HCT116 (cell line): ENCODE measurements at regions not wholly inside any gene's neighbourhood (a gene's known extent, or its start where the extent isn't known, plus 50 kb on each side); places are given as distances from the start of the nearest gene placed in this dataset.

Experiments
- ATAC-seq: fragments of 200-7000 bp; cut with Tn5 transposase; 2 replicates; pipeline ENCODE4 v1.9.1; 2020; ENCODE audit warnings: mild to moderate bottlenecking, moderate library complexity
- BruUV-seq: library from RNA; stranded (reverse); fragments of 400-500 nt; replicated peaks from 2 replicates; lab custom pipeline; 2021; lab: Mats Ljungman, UMichigan
- CTCF ChIA-PET: fragments of 300-600 bp; sonication (Branson Sonifier 250); formaldehyde crosslinking; loops from one replicate; lab custom pipeline; 2021; ENCODE audit warnings: antibody characterized with exemption; lab: Charles Lee
- POLR2A ChIA-PET: fragments of 300-600, 350-600 bp; sonication (Branson Sonifier 250); formaldehyde crosslinking; loops from one replicate; lab custom pipeline; 2021; ENCODE audit warnings: antibody characterized with exemption; lab: Charles Lee
- RAD21 ChIA-PET, 2 experiments: fragments of 300-600 bp; sonication (Branson Sonifier 250); formaldehyde crosslinking; loops; one replicate each; lab custom pipeline; 2023; ENCODE audit warnings: low total read pairs in 2 of 2; ENCODE audit not compliant: uncharacterized antibody in 2 of 2, unreplicated experiment in 2 of 2, low non-redundant PET in 1 of 2; lab: Charles Lee
- DNase-seq: peaks from one replicate; pipeline ENCODE4 v3.0.0-alpha.2; 2010; ENCODE audit warnings: low read depth, low spot score
- H2AFZ ChIP-seq: fragments of 200-600 bp; shearing (Covaris generic), sonication (generic); 2 replicates; pipeline ENCODE4 v1.6.1; 2017; ENCODE audit warnings: low read depth, mixed run types, mixed read lengths, antibody characterized with exemption, low read length; ENCODE audit not compliant: poor library complexity, severe bottlenecking
- H3K27ac ChIP-seq: 2 replicates; pipeline ENCODE4 v1.5.1; 2012; ENCODE audit warnings: low read depth, low read length
- H3K27me3 ChIP-seq: fragments of 200-600 bp; sonication (generic); 2 replicates; pipeline ENCODE4 v1.6.1; 2016; ENCODE audit warnings: mixed run types, low read length, mixed read lengths; ENCODE audit not compliant: insufficient read depth
- H3K36me3 ChIP-seq, 2 experiments: fragments of 200-500 bp in 1 of 2; fragments of 200-600 bp in 1 of 2; sonication (Bioruptor generic) in 1 of 2; sonication (generic) in 1 of 2; 2 replicates each; pipeline versions ENCODE4 v1.5.1 to v1.6.1; 2014 to 2016; ENCODE audit warnings: low read length in 2 of 2, inconsistent platforms in 1 of 2, mixed read lengths in 1 of 2, mixed run types in 1 of 2; ENCODE audit not compliant: insufficient read depth in 2 of 2, control insufficient read depth in 1 of 2
- H3K4me1 ChIP-seq, 2 experiments: fragments of 200-600 bp in 1 of 2; sonication (generic) in 1 of 2; 2 replicates each; pipeline versions ENCODE4 v1.5.1 to v1.6.1; 2012 to 2017; ENCODE audit warnings: low read length in 2 of 2, inconsistent platforms in 1 of 2, mild to moderate bottlenecking in 1 of 2, mixed read lengths in 1 of 2, mixed run types in 1 of 2, moderate library complexity in 1 of 2; ENCODE audit not compliant: insufficient read depth in 2 of 2, control insufficient read depth in 1 of 2
- H3K4me2 ChIP-seq: fragments of 200-600 bp; sonication (generic); 2 replicates; pipeline ENCODE4 v1.6.1; 2017; ENCODE audit warnings: mixed run types, low read length, mixed read lengths
- H3K4me3 ChIP-seq, 2 experiments: fragments of 200-600 bp in 1 of 2; sonication (generic) in 1 of 2; replicated peaks in 1 of 2; 2 replicates each; pipeline ENCODE4 v1.5.1; 2011 to 2016; ENCODE audit warnings: low read length in 2 of 2, control low read depth in 1 of 2, low read depth in 1 of 2, mild to moderate bottlenecking in 1 of 2, mixed read lengths in 1 of 2, mixed run types in 1 of 2
- H3K79me2 ChIP-seq: fragments of 200-600 bp; sonication (generic); 2 replicates; pipeline ENCODE4 v1.6.1; 2017; ENCODE audit warnings: mild to moderate bottlenecking, mixed run types, low read length, moderate library complexity, mixed read lengths; ENCODE audit not compliant: insufficient read depth
- H3K9ac ChIP-seq: fragments of 200-600 bp; sonication (generic); 2 replicates; pipeline ENCODE4 v1.6.1; 2016; ENCODE audit warnings: low read length, mixed read lengths
- H3K9me2 ChIP-seq: fragments of 200-600 bp; sonication (generic), shearing (Covaris generic); 2 replicates; pipeline ENCODE4 v1.6.1; 2017; ENCODE audit warnings: mixed run types, mild to moderate bottlenecking, moderate library complexity; ENCODE audit not compliant: insufficient read depth
- H3K9me3 ChIP-seq, 2 experiments: fragments of 200-500 bp in 1 of 2; fragments of 200-600 bp in 1 of 2; sonication (Bioruptor generic) in 1 of 2; sonication (generic) in 1 of 2; 2 replicates each; pipeline ENCODE4 v1.6.1; 2014 to 2017; ENCODE audit warnings: low read length in 2 of 2, mixed read lengths in 2 of 2, inconsistent platforms in 1 of 2, low read depth in 1 of 2, mild to moderate bottlenecking in 1 of 2, mixed run types in 1 of 2, moderate library complexity in 1 of 2; ENCODE audit not compliant: control insufficient read depth in 1 of 2, insufficient read depth in 1 of 2
- H4K20me1 ChIP-seq: fragments of 200-600 bp; sonication (generic), shearing (Covaris generic); 2 replicates; pipeline ENCODE4 v1.6.1; 2017; ENCODE audit warnings: mixed run types, mild to moderate bottlenecking, moderate library complexity; ENCODE audit not compliant: insufficient read depth
- CBX3 ChIP-seq: IDR thresholded peaks from 2 replicates; pipeline ENCODE4 v1.6.1; 2012; ENCODE audit warnings: low read depth
- CEBPB ChIP-seq: IDR thresholded peaks from 2 replicates; pipeline ENCODE4 v1.6.1; 2012; ENCODE audit warnings: low read depth
- ELF1 ChIP-seq: IDR thresholded peaks from 2 replicates; pipeline ENCODE4 v1.6.1; 2012; ENCODE audit warnings: low read depth, borderline replicate concordance
- EZH2 ChIP-seq: fragments of 200-600 bp; sonication (generic); IDR thresholded peaks from 2 replicates; pipeline ENCODE4 v1.6.1; 2017; ENCODE audit warnings: antibody characterized with exemption, mixed run types
- EZH2phosphoT487 ChIP-seq: fragments of 200-600 bp; IDR thresholded peaks from 2 replicates; pipeline ENCODE4 v1.6.1; 2018; ENCODE audit warnings: antibody characterized with exemption, borderline replicate concordance
- JUND ChIP-seq: IDR thresholded peaks from 2 replicates; pipeline ENCODE4 v1.6.1; 2012
- POLR2A ChIP-seq: IDR thresholded peaks from 2 replicates; pipeline ENCODE4 v1.7.0; 2011; ENCODE audit warnings: borderline replicate concordance; ENCODE audit not compliant: insufficient read depth, insufficient read length; ENCODE audit errors: extremely low read depth
- POLR2AphosphoS5 ChIP-seq: IDR thresholded peaks from 2 replicates; pipeline ENCODE4 v1.6.1; 2011; ENCODE audit warnings: mild to moderate bottlenecking, low read depth, low read length, moderate library complexity
- RAD21 ChIP-seq: IDR thresholded peaks from 2 replicates; pipeline ENCODE4 v1.6.1; 2012; ENCODE audit warnings: low read depth, mild to moderate bottlenecking
- SIN3A ChIP-seq: IDR thresholded peaks from 2 replicates; pipeline ENCODE4 v1.6.1; 2012; ENCODE audit warnings: low read depth
- SP1 ChIP-seq: IDR thresholded peaks from 2 replicates; pipeline ENCODE4 v1.6.1; 2012; ENCODE audit warnings: low read depth
- SRF ChIP-seq: IDR thresholded peaks from 2 replicates; pipeline ENCODE4 v1.6.1; 2012; ENCODE audit warnings: low read depth
- TCF7L2 ChIP-seq: IDR thresholded peaks from 2 replicates; pipeline ENCODE4 v1.7.0; 2011; ENCODE audit warnings: borderline replicate concordance, inconsistent platforms; ENCODE audit not compliant: insufficient read depth, insufficient read length; ENCODE audit errors: extremely low read depth
- YY1 ChIP-seq: IDR thresholded peaks from 2 replicates; pipeline ENCODE4 v1.6.1; 2011; ENCODE audit warnings: low read length, low read depth, moderate library complexity, mild to moderate bottlenecking; ENCODE audit not compliant: insufficient replicate concordance; ENCODE audit errors: extremely low read depth
- ZFX ChIP-seq: fragments of 450-650 bp; IDR thresholded peaks from 2 replicates; pipeline ENCODE4 v1.6.1; 2017
- intact Hi-C: fragments of 100-400 bp; cut with micrococcal nuclease; formaldehyde crosslinking; loops from 2 replicates; pipeline ENCODE4 v1.10.0; 2022
- TF ChIP-seq, protein P1 (sequence below): IDR thresholded peaks from 2 replicates; pipeline ENCODE4 v1.6.1; 2012
- TF ChIP-seq, protein P2 (sequence below): IDR thresholded peaks from 2 replicates; pipeline ENCODE4 v1.6.1; 2011; ENCODE audit warnings: mild to moderate bottlenecking, low read length, moderate library complexity; ENCODE audit not compliant: insufficient replicate concordance; ENCODE audit errors: extremely low read depth
- TF ChIP-seq, protein P3 (sequence below): IDR thresholded peaks from 2 replicates; pipeline ENCODE4 v1.6.1; 2012; ENCODE audit warnings: low read depth
- TF ChIP-seq, protein P4 (sequence below), 3 experiments: fragments of 200-600 bp in 1 of 3; sonication (generic) in 1 of 3; IDR thresholded peaks in 2 of 3; conservative IDR thresholded peaks in 1 of 3; 2 replicates each; pipeline ENCODE4 v1.5.1; 2012 to 2017; ENCODE audit warnings: low read depth in 2 of 3, low read length in 2 of 3, antibody characterized with exemption in 1 of 3, borderline replicate concordance in 1 of 3, control low read depth in 1 of 3, mild to moderate bottlenecking in 1 of 3, mixed read lengths in 1 of 3, mixed run types in 1 of 3, moderate library complexity in 1 of 3; ENCODE audit not compliant: insufficient read depth in 1 of 3

DNA sequence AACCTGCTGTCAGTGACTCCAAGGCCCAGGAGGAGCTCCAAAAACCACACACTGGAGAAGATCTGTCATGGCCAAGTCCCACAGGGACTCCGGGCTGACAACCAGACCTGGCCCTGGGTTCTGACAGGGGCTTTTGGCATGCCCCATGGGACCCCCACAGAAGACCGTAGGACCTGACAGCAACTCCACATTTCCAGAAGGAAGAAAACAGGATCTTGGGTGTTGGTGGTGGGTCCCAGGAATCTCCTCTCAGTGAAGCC, 275.9 kb upstream of the HS6ST1 start (continued):
- no peak for TF ChIP-seq EZH2phosphoT487

DNA sequence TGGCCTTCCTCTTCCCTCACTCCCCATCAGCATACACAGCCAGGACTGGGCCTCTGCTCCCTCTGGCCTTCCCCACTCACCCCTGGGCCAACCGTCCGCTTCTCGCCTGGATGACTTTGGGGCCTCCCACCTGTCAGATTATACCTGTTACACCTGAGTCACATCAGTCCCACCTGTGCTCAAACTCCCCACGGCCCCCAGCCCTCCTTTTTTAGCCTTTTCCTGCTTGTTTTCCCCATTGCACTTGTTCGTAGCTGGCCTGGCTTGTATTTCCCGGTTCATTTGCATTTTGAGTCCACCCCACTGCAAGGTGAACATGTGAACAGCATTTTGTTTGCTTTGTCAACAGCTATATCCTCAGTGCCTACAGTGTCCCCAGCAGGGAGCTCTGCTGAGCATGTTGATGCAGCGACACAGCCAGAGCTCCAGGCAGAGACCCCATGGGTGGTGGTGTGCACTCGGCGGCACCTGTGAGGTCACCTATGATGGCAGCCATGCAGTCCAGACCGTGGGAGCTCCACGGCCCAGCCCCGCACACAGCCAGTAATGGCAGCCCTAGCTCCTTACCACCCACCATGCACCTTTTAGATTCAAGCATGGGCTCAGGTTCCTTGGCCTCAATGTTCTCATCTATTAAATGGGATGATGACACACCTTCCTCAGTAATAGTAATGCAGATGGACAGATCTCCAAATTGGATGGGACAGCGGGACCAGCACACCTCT, 276.4 kb upstream of the HS6ST1 start:
- Histone ChIP-seq H3K9me3 (no peaks in the 10 kb centered on the region), H3K4me3 (no peak overlapping the region), H3K9ac (no peak overlapping the region), H3K27me3 (0 out of 2 replicates have a peak, but pooled peaks cover 2% of the 10 kb centered on the region), H4K20me1 (no peaks in the 10 kb centered on the region), H3K4me1 (no peaks in the 10 kb centered on the region), H3K79me2 (no peaks in the 10 kb centered on the region), H3K27ac (no peak overlapping the region), H3K36me3 (no peaks in the 10 kb centered on the region), H2AFZ (no peak overlapping the region), H3K9me2 (no peaks in the 10 kb centered on the region), H3K4me2 (no peak overlapping the region)
- TF ChIP-seq SRF (no peak), ZFX (no peak), TCF7L2 (no peak), RAD21 (no peak), SIN3A (no peak), POLR2A (no peak), POLR2AphosphoS5 (no peak), CBX3 (no peak), YY1 (no peak), JUND (no peak), CEBPB (no peak), SP1 (no peak), EZH2 (no peak), EZH2phosphoT487 (no peak), ELF1 (no peak)
- TF ChIP-seq, protein P1, sequence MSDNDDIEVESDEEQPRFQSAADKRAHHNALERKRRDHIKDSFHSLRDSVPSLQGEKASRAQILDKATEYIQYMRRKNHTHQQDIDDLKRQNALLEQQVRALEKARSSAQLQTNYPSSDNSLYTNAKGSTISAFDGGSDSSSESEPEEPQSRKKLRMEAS = no peak
- TF ChIP-seq, protein P2, sequence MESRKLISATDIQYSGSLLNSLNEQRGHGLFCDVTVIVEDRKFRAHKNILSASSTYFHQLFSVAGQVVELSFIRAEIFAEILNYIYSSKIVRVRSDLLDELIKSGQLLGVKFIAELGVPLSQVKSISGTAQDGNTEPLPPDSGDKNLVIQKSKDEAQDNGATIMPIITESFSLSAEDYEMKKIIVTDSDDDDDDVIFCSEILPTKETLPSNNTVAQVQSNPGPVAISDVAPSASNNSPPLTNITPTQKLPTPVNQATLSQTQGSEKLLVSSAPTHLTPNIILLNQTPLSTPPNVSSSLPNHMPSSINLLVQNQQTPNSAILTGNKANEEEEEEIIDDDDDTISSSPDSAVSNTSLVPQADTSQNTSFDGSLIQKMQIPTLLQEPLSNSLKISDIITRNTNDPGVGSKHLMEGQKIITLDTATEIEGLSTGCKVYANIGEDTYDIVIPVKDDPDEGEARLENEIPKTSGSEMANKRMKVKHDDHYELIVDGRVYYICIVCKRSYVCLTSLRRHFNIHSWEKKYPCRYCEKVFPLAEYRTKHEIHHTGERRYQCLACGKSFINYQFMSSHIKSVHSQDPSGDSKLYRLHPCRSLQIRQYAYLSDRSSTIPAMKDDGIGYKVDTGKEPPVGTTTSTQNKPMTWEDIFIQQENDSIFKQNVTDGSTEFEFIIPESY = no peak
- TF ChIP-seq, protein P3, sequence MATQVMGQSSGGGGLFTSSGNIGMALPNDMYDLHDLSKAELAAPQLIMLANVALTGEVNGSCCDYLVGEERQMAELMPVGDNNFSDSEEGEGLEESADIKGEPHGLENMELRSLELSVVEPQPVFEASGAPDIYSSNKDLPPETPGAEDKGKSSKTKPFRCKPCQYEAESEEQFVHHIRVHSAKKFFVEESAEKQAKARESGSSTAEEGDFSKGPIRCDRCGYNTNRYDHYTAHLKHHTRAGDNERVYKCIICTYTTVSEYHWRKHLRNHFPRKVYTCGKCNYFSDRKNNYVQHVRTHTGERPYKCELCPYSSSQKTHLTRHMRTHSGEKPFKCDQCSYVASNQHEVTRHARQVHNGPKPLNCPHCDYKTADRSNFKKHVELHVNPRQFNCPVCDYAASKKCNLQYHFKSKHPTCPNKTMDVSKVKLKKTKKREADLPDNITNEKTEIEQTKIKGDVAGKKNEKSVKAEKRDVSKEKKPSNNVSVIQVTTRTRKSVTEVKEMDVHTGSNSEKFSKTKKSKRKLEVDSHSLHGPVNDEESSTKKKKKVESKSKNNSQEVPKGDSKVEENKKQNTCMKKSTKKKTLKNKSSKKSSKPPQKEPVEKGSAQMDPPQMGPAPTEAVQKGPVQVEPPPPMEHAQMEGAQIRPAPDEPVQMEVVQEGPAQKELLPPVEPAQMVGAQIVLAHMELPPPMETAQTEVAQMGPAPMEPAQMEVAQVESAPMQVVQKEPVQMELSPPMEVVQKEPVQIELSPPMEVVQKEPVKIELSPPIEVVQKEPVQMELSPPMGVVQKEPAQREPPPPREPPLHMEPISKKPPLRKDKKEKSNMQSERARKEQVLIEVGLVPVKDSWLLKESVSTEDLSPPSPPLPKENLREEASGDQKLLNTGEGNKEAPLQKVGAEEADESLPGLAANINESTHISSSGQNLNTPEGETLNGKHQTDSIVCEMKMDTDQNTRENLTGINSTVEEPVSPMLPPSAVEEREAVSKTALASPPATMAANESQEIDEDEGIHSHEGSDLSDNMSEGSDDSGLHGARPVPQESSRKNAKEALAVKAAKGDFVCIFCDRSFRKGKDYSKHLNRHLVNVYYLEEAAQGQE = no peak
- TF ChIP-seq, protein P4, sequence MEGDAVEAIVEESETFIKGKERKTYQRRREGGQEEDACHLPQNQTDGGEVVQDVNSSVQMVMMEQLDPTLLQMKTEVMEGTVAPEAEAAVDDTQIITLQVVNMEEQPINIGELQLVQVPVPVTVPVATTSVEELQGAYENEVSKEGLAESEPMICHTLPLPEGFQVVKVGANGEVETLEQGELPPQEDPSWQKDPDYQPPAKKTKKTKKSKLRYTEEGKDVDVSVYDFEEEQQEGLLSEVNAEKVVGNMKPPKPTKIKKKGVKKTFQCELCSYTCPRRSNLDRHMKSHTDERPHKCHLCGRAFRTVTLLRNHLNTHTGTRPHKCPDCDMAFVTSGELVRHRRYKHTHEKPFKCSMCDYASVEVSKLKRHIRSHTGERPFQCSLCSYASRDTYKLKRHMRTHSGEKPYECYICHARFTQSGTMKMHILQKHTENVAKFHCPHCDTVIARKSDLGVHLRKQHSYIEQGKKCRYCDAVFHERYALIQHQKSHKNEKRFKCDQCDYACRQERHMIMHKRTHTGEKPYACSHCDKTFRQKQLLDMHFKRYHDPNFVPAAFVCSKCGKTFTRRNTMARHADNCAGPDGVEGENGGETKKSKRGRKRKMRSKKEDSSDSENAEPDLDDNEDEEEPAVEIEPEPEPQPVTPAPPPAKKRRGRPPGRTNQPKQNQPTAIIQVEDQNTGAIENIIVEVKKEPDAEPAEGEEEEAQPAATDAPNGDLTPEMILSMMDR (IDR thresholded peaks at IDR 0.05 in 2 of 3, conservative IDR thresholded peaks at IDR 0.05 in 1 of 3; ENCODE audit: borderline replicate concordance in 1 of 3, insufficient read depth in 1 of 3, low read depth in 2 of 3, low read length in 2 of 3) = no peak
- DNase-seq (no peak), ATAC-seq (no peak)
- ChIA-PET RAD21 (no interaction called here), POLR2A (no interaction called here), CTCF (no interaction called here)
- no TSS peak for BruUV-seq
- intact Hi-C loops = no loop called here
